Osteoblast (primary cell): ENCODE measurements at regions not wholly inside any gene's neighbourhood (a gene's known extent, or its start where the extent isn't known, plus 50 kb on each side); places are given as distances from the start of the nearest gene placed in this dataset.
"Not testable (repeated sequence)": the region's sequence is repeated elsewhere in the genome, so short reads cannot be mapped to it uniquely, and the experiment has no call there.

ENCODE experiments used
- DNase-seq: peaks from one replicate; pipeline ENCODE4 v3.0.0; 2011; ENCODE audit warnings: low spot score, mixed read lengths; ENCODE audit not compliant: insufficient read length; ENCODE audit errors: missing footprints
- H2AFZ ChIP-seq: 2 replicates; pipeline ENCODE4 v1.6.0; 2011; ENCODE audit warnings: mild to moderate bottlenecking, low read length
- H3K27ac ChIP-seq: 2 replicates; pipeline ENCODE4 v1.5.1; 2011; ENCODE audit warnings: mild to moderate bottlenecking, low read depth, low read length, moderate library complexity
- H3K27me3 ChIP-seq: 2 replicates; pipeline ENCODE4 v1.6.0; 2012; ENCODE audit warnings: mild to moderate bottlenecking, control low read depth, inconsistent platforms, low read length, moderate library complexity; ENCODE audit not compliant: insufficient read depth
- H3K36me3 ChIP-seq: 2 replicates; pipeline ENCODE4 v1.5.1; 2011; ENCODE audit warnings: mild to moderate bottlenecking, low read length, control low read depth, moderate library complexity; ENCODE audit not compliant: insufficient read depth
- H3K4me1 ChIP-seq: 2 replicates; pipeline ENCODE4 v1.5.1; 2011; ENCODE audit warnings: mild to moderate bottlenecking, low read length, control low read depth, moderate library complexity; ENCODE audit not compliant: insufficient read depth
- H3K4me2 ChIP-seq: 2 replicates; pipeline ENCODE4 v1.6.0; 2011; ENCODE audit warnings: mild to moderate bottlenecking, low read length; ENCODE audit not compliant: insufficient read depth
- H3K4me3 ChIP-seq: fragments of 200-600 bp; sonication (generic); 3 replicates; pipeline ENCODE4 v1.5.1; 2012; ENCODE audit warnings: mild to moderate bottlenecking, low read length, inconsistent platforms; ENCODE audit not compliant: insufficient read depth
- H3K79me2 ChIP-seq: 2 replicates; pipeline ENCODE4 v1.6.0; 2012; ENCODE audit warnings: mild to moderate bottlenecking, low read length, control low read depth, inconsistent platforms; ENCODE audit not compliant: insufficient read depth
- H3K9me3 ChIP-seq: 2 replicates; pipeline ENCODE4 v1.5.1; 2011; ENCODE audit warnings: low read depth, low read length, control low read depth
- H4K20me1 ChIP-seq: 2 replicates; pipeline ENCODE4 v1.6.0; 2012; ENCODE audit warnings: mild to moderate bottlenecking, low read length, control low read depth; ENCODE audit not compliant: insufficient read depth
- CTCF ChIP-seq: IDR thresholded peaks from 2 replicates; pipeline ENCODE4 v1.5.1; 2011; ENCODE audit warnings: mild to moderate bottlenecking, low read depth, low read length, moderate library complexity; ENCODE audit errors: extremely low read depth

- H3K27ac ChIP-seq: no peak overlapping the region
- no peaks in the 10 kb centered on the region for H3K79me2 ChIP-seq
- no peak overlapping the region for H3K4me3 ChIP-seq
- H3K4me2 ChIP-seq: no peak overlapping the region
- H3K9me3 ChIP-seq: no peaks in the 10 kb centered on the region
- H4K20me1 ChIP-seq: no peaks in the 10 kb centered on the region
- TF ChIP-seq CTCF: no peak
- H3K27me3 ChIP-seq: peaks cover 4% of the 10 kb centered on the region
- no peak for DNase-seq
- no peak overlapping the region for H2AFZ ChIP-seq
- no peaks in the 10 kb centered on the region for H3K4me1 ChIP-seq
- no peaks in the 10 kb centered on the region for H3K36me3 ChIP-seq
These were observed 111.1 kb downstream of the CCNG2 start for GRCh38 chr4:77268108-77268507.

GRCh38 chr4:77269505-77269904 is 112.5 kb downstream of the CCNG2 start:
- H3K27me3 ChIP-seq: peaks cover 4% of the 10 kb centered on the region
- no peaks in the 10 kb centered on the region for H3K79me2 ChIP-seq
- H4K20me1 ChIP-seq: no peaks in the 10 kb centered on the region
- H3K4me3 ChIP-seq: no peak overlapping the region
- no peaks in the 10 kb centered on the region for H3K9me3 ChIP-seq
- H3K4me2 ChIP-seq: no peak overlapping the region
- H3K4me1 ChIP-seq: no peaks in the 10 kb centered on the region
- no peak for DNase-seq
- H3K36me3 ChIP-seq: no peaks in the 10 kb centered on the region
- no peak for TF ChIP-seq CTCF
- no peak overlapping the region for H3K27ac ChIP-seq
- H2AFZ ChIP-seq: no peak overlapping the region

DNA sequence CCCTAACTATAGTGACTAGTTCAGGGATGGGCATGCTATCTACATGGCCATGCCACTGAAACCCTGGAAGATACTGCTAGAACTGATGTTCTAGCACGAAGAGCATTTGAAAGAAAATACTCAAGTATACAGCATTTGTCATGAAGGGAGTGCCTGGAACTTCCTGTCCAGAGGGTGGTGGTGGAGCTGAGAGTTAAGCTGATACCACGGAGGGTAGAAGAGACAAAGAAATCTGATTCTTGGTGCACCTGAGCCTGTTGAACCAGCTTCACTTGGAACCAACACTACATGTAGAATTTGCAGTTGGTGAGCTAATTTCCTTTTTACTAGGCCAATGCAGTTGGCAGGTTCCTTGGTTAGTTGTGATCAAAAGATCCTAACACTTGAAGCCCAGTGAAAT is 116.4 kb downstream of the CCNG2 start:
- Histone ChIP-seq H3K36me3 (no peaks in the 10 kb centered on the region), H3K4me2 (no peak overlapping the region), H3K9me3 (no peaks in the 10 kb centered on the region), H3K4me1 (no peaks in the 10 kb centered on the region), H3K4me3 (no peak overlapping the region), H3K27ac (no peak overlapping the region), H4K20me1 (no peaks in the 10 kb centered on the region), H3K27me3 (no peaks in the 10 kb centered on the region), H3K79me2 (no peaks in the 10 kb centered on the region), H2AFZ (no peak overlapping the region)
- TF ChIP-seq CTCF: no peak
- DNase-seq: no peak

DNA sequence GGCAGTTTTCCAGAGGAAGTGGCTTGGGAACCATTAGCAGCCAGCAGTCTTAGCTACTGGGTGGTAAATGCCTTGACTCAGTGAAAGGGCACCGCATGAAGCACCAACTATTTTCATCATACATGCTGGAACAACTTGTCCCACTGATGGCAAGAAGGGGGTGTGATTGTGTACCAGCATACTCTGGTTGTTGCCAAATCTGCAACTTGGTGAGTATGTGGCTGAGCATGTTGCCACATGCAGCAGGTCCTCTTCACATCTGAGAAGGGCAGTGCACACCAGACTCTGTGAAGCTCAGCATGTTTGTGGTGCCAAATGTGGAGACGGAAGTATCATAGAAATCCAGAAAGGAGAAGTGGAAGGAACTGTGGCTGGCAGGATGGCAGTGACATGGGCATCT is 122.1 kb downstream of the CCNG2 start:
- not testable (repeated sequence) for H2AFZ ChIP-seq

GRCh38 chr4:77282305-77282704 is 125.3 kb downstream of the CCNG2 start:
- no peaks in the 10 kb centered on the region for H3K27me3 ChIP-seq
- no peaks in the 10 kb centered on the region for H3K4me1 ChIP-seq
- H4K20me1 ChIP-seq: no peaks in the 10 kb centered on the region
- H3K9me3 ChIP-seq: no peaks in the 10 kb centered on the region
- no peak for DNase-seq
- no peak overlapping the region for H3K4me2 ChIP-seq
- TF ChIP-seq CTCF: no peak
- no peaks in the 10 kb centered on the region for H3K79me2 ChIP-seq
- no peak overlapping the region for H3K4me3 ChIP-seq
- H2AFZ ChIP-seq: no peak overlapping the region
- no peaks in the 10 kb centered on the region for H3K36me3 ChIP-seq
- no peak overlapping the region for H3K27ac ChIP-seq

More for the DNA sequence above, 122.1 kb downstream of the CCNG2 start:
- not testable (repeated sequence) for H3K27me3 ChIP-seq, H3K9me3 ChIP-seq, H3K36me3 ChIP-seq, H3K4me3 ChIP-seq, DNase-seq, H3K4me2 ChIP-seq, H3K79me2 ChIP-seq, H3K27ac ChIP-seq, H3K4me1 ChIP-seq, H4K20me1 ChIP-seq
